Activated naive CD8-positive, alpha-beta T cell (primary cell): ENCODE measurements at regions not wholly inside any gene's neighbourhood (a gene's known extent, or its start where the extent isn't known, plus 50 kb on each side); places are given as distances from the start of the nearest gene placed in this dataset.
"Not testable (repeated sequence)": the region's sequence is repeated elsewhere in the genome, so short reads cannot be mapped to it uniquely, and the experiment has no call there.

Experiments used
- H3K27ac Mint-ChIP-seq: one replicate; pipeline ENCODE4 v1.8.0; 2021; ENCODE audit warnings: mixed read lengths
- H3K27me3 Mint-ChIP-seq: one replicate; pipeline ENCODE4 v1.8.0; 2021; ENCODE audit warnings: mixed read lengths
- H3K36me3 Mint-ChIP-seq: one replicate; pipeline ENCODE4 v1.8.0; 2021; ENCODE audit warnings: mixed read lengths
- H3K4me1 Mint-ChIP-seq: one replicate; pipeline ENCODE4 v1.8.0; 2021; ENCODE audit warnings: low read depth, mixed read lengths
- H3K4me3 Mint-ChIP-seq: one replicate; pipeline ENCODE4 v1.8.0; 2021; ENCODE audit warnings: mild to moderate bottlenecking, mixed read lengths
- H3K9me3 Mint-ChIP-seq: one replicate; pipeline ENCODE4 v1.8.0; 2021; ENCODE audit warnings: low read depth, mixed read lengths

DNA sequence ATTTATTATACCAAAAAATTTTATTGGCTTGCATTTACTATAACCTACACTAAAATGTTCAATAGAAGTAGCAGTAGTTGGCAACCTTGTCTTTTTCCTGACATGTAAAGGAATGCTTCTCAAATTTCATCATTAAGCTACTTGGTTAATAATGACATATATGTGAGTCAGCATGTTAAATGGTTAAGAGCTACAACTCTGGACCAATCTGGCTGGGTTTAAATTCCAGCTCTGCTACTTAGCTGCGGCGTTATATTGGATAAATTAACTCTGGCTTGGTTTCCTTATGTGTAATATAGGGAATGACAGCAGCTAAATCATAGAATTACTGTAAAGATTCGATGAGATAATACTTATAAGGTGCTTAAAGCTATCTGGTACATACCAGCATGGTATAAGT lies 53.7 kb upstream of the OTOGL start:
- no peaks in the 10 kb centered on the region for H3K36me3 Mint-ChIP-seq

DNA sequence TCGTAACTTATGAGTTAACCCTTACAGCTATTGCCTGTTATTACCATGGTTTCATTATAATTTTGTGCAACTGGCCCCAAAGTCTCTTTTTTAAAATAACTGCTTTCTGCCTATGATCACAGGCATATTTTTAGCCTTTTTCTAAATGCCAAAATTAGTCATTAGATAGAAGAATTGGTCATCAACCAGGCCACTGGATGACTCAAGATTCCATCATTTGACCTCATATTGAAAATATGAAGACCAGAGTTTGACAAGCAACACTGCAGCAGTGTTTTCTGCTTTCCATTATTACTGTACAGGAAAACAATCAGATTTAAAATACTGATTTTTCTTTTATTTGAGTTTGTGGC lies 54.7 kb upstream of the OTOGL start:
- no peaks in the 10 kb centered on the region for H3K36me3 Mint-ChIP-seq
- no peaks in the 10 kb centered on the region for H3K9me3 Mint-ChIP-seq
- no peak overlapping the region for H3K4me3 Mint-ChIP-seq
- H3K27me3 Mint-ChIP-seq = peaks cover 3% of the 10 kb centered on the region
- no peaks in the 10 kb centered on the region for H3K4me1 Mint-ChIP-seq
- no peak overlapping the region for H3K27ac Mint-ChIP-seq

More for the DNA sequence above, 53.7 kb upstream of the OTOGL start:
- Mint-ChIP-seq H3K27ac (no peak overlapping the region), H3K27me3 (peaks cover 5% of the 10 kb centered on the region), H3K9me3 (no peaks in the 10 kb centered on the region), H3K4me3 (no peak overlapping the region), H3K4me1 (no peaks in the 10 kb centered on the region)

- Mint-ChIP-seq H3K9me3 (no peaks in the 10 kb centered on the region), H3K4me3 (no peak overlapping the region), H3K27ac (no peak overlapping the region), H3K36me3 (no peaks in the 10 kb centered on the region), H3K4me1 (no peaks in the 10 kb centered on the region), H3K27me3 (peaks cover 2% of the 10 kb centered on the region)
These were observed 57.6 kb upstream of the OTOGL start for GRCh38 chr12:80041692-80042091.

GRCh38 chr12:80041071-80041470 lies 58.3 kb upstream of the OTOGL start:
- H3K27ac Mint-ChIP-seq = no peak overlapping the region
- H3K4me3 Mint-ChIP-seq = no peak overlapping the region
- H3K9me3 Mint-ChIP-seq = no peaks in the 10 kb centered on the region
- H3K4me1 Mint-ChIP-seq = no peaks in the 10 kb centered on the region
- H3K27me3 Mint-ChIP-seq = peaks cover 3% of the 10 kb centered on the region
- H3K36me3 Mint-ChIP-seq = no peaks in the 10 kb centered on the region

DNA sequence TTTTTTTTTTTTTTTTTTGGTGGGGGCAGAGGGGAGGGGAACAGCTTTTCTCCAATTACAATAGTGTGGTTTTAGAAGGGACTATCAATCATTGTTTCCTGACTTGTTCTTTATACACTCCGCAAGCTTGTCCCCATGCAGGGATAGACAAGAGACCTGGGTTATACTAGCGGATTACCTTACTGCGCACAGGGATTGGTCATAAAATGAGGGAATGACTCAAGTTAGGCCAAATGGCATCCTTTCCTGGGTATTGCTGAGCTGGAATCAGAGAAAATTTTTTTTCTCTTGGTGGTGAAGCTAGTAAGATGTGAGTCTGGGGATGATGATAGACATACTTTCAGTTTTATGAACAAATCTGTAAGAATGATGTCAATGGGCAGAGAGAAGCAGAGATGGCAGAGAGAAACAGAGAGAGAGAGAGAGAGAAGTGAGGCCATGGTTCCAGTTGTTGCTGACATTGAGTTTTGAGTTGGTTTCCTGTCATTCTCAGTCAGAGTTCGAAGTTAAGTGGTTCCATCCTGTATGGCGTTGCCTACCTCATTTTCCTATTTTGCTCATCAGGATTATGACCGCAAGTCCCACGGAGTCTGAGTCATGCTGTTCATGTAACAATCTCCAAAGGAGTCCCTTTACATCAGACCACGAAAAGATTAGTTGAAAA lies 59.1 kb upstream of the OTOGL start:
- Mint-ChIP-seq H3K27ac (no peak overlapping the region), H3K36me3 (no peaks in the 10 kb centered on the region), H3K27me3 (peaks cover 3% of the 10 kb centered on the region), H3K9me3 (no peaks in the 10 kb centered on the region), H3K4me1 (no peaks in the 10 kb centered on the region), H3K4me3 (no peak overlapping the region)

GRCh38 chr12:80038062-80038560 lies 61.2 kb upstream of the OTOGL start:
- no peak overlapping the region for H3K27ac Mint-ChIP-seq
- no peaks in the 10 kb centered on the region for H3K9me3 Mint-ChIP-seq
- no peaks in the 10 kb centered on the region for H3K36me3 Mint-ChIP-seq
- no peaks in the 10 kb centered on the region for H3K4me1 Mint-ChIP-seq
- H3K27me3 Mint-ChIP-seq = peaks cover 3% of the 10 kb centered on the region
- no peak overlapping the region for H3K4me3 Mint-ChIP-seq

- Mint-ChIP-seq H3K4me1 (no peaks in the 10 kb centered on the region), H3K4me3 (no peak overlapping the region), H3K9me3 (no peaks in the 10 kb centered on the region), H3K36me3 (no peaks in the 10 kb centered on the region), H3K27ac (no peak overlapping the region), H3K27me3 (peaks cover 12% of the 10 kb centered on the region)
These were observed 65.9 kb upstream of the OTOGL start for GRCh38 chr12:80033448-80033847.

- no peaks in the 10 kb centered on the region for H3K4me1 Mint-ChIP-seq
- H3K9me3 Mint-ChIP-seq = no peaks in the 10 kb centered on the region
- H3K4me3 Mint-ChIP-seq = no peak overlapping the region
- no peak overlapping the region for H3K27ac Mint-ChIP-seq
- H3K27me3 Mint-ChIP-seq = peaks cover 11% of the 10 kb centered on the region
- H3K36me3 Mint-ChIP-seq = no peaks in the 10 kb centered on the region
These were observed 66.4 kb upstream of the OTOGL start for GRCh38 chr12:80032946-80033345.

GRCh38 chr12:80031229-80031628 lies 68.1 kb upstream of the OTOGL start:
- Mint-ChIP-seq H3K27me3 (peaks cover 12% of the 10 kb centered on the region), H3K9me3 (no peaks in the 10 kb centered on the region), H3K27ac (no peak overlapping the region), H3K4me1 (no peaks in the 10 kb centered on the region), H3K36me3 (no peaks in the 10 kb centered on the region), H3K4me3 (no peak overlapping the region)

DNA sequence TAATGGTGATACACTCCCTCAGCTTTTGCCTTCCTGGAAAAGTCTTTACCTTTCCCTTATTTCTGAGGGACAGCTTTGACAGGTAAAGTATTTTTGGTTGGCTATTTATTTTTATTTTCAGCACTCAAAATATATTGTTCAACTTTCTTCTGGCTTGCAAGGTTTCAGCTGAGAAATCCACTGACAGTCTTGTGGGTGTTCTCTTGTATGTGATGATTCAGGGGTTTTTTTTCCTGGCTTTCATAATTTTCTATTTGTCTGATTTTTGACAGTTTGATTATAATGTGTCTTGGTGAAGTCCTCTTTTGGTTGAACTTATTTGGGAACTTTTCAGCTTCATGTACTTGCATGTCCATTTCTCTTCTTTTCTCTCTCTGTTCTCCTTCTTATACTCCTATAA lies 73.7 kb upstream of the OTOGL start:
- Mint-ChIP-seq H3K9me3 (peaks cover 9% of the 10 kb centered on the region), H3K36me3 (peaks cover 4% of the 10 kb centered on the region), H3K27ac (no peak overlapping the region), H3K27me3 (peaks cover 10% of the 10 kb centered on the region), H3K4me1 (no peaks in the 10 kb centered on the region), H3K4me3 (no peak overlapping the region)

DNA sequence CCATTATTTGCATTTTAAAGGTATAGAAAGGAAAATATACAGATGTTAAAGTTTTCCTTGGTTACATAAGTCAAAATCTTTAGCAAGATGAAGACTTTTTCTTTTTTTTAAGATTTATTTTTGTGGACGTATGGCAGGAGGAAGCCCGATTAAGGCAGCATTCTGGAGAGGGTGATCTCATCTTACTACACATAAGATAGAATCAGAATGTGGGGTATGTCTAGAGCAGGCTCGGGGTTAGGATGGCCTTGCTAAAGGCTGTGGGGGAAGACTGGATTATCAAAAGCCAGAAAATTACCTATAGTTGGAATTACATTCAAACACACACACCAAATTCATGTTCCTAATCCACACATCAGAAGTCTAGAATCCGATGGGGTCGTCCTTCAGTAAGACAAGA lies 79.6 kb upstream of the OTOGL start:
- peaks cover 3% of the 10 kb centered on the region for H3K27me3 Mint-ChIP-seq
- no peaks in the 10 kb centered on the region for H3K4me1 Mint-ChIP-seq
- no peak overlapping the region for H3K27ac Mint-ChIP-seq
- H3K9me3 Mint-ChIP-seq = peaks cover 3% of the 10 kb centered on the region
- no peaks in the 10 kb centered on the region for H3K36me3 Mint-ChIP-seq
- no peak overlapping the region for H3K4me3 Mint-ChIP-seq

GRCh38 chr12:80018119-80018518 lies 81.2 kb upstream of the OTOGL start:
- H3K4me3 Mint-ChIP-seq = no peak overlapping the region
- peaks cover 3% of the 10 kb centered on the region for H3K9me3 Mint-ChIP-seq
- no peaks in the 10 kb centered on the region for H3K4me1 Mint-ChIP-seq
- H3K36me3 Mint-ChIP-seq = no peaks in the 10 kb centered on the region
- peaks cover 4% of the 10 kb centered on the region for H3K27me3 Mint-ChIP-seq
- H3K27ac Mint-ChIP-seq = no peak overlapping the region

DNA sequence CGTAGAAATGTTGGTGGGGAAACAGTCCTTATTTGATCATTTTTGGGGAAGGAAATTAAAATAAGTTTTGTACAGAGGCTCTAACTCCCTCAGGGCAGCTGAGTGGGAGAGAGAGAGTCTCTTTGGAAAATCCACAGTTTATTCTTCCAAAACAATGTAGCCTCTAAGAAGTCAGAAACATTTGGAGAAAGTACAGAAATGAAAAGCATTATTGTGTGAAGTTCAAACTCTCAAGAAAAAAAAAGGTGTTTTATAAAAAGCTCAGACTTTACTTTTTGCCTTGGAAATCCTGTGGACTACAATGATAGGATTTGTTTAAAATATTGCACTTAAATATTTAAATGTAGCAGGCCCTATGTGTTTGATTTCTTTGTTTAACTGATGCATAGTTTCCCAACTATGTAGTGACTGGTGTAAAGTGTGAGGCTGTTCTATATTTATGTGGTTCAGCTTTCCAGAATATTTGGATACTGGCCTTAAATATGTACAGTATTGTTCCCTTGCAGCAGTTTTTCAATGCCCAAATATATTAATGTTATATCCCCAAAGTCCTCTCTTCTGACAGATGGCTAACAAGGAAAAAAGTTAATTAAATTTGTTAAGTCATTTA lies 82.0 kb upstream of the OTOGL start:
- Mint-ChIP-seq H3K27ac (no peak overlapping the region), H3K9me3 (peaks cover 2% of the 10 kb centered on the region), H3K36me3 (no peaks in the 10 kb centered on the region)

GRCh38 chr12:80016684-80017083 lies 81.8 kb upstream of the PPP1R12A start:
- Mint-ChIP-seq H3K27me3 (peaks cover 4% of the 10 kb centered on the region), H3K27ac (no peak overlapping the region), H3K4me1 (no peaks in the 10 kb centered on the region), H3K36me3 (no peaks in the 10 kb centered on the region), H3K9me3 (no peaks in the 10 kb centered on the region), H3K4me3 (no peak overlapping the region)

More for the DNA sequence above, 82.0 kb upstream of the OTOGL start:
- Mint-ChIP-seq H3K4me1 (no peaks in the 10 kb centered on the region), H3K27me3 (peaks cover 4% of the 10 kb centered on the region), H3K4me3 (no peak overlapping the region)

DNA sequence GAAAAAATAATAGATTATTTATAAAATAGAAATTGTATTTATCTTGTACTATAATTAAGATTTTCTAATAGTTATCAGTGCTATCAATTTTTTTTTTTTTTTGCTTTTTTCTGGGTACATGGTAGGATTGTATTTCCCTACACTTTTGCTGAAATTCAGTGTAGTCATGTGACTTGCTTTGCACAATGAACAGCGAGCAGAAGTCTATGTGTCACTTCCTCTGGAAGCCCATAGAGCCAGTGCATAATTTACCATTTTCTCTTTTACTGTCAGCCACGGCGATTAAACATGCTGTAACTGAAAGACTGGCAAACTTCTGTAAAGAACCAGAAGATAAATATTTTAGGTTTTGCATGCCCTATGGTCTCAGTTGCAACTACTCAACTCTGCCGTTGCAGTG lies 80.8 kb upstream of the PPP1R12A start:
- Mint-ChIP-seq H3K9me3 (no peaks in the 10 kb centered on the region), H3K4me1 (no peaks in the 10 kb centered on the region), H3K4me3 (no peak overlapping the region), H3K36me3 (no peaks in the 10 kb centered on the region), H3K27me3 (peaks cover 4% of the 10 kb centered on the region), H3K27ac (no peak overlapping the region)

GRCh38 chr12:80003744-80004143 lies 68.8 kb upstream of the PPP1R12A start:
- not testable (repeated sequence) for H3K4me3 Mint-ChIP-seq, H3K36me3 Mint-ChIP-seq, H3K27me3 Mint-ChIP-seq, H3K9me3 Mint-ChIP-seq, H3K4me1 Mint-ChIP-seq, H3K27ac Mint-ChIP-seq
